ENCODE measurements at regions not wholly inside any gene's neighbourhood (a gene's known extent, or its start where the extent isn't known, plus 50 kb on each side); places are given as distances from the start of the nearest gene placed in this dataset.

DNA sequence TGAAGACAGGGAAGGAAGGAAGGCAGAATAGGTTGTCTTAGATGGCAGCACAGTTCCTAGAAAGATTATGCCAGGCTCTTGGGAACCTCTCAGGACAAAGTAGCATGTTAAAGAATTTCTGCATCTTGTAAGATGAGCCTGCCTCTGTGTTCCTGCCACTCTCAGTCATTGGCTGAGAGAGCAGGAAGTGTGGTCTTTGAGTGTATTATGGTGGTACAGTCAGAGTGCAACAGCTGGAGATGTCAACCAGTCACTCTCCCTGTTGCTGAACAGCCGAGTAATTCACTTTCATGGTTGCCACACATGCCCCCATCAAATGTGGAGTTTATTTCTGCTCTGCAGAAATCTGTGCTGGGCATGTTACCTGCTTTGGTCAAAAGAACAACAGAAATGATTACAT lies 659.6 kb upstream of the RIOK2 start:
- H3K27me3 ChIP-seq (ENCODE audit: insufficient read depth, low read length) = no peaks in the 10 kb centered on the region
- no peak overlapping the region for H3K27ac ChIP-seq (ENCODE audit: low read depth, low read length)
- no peak overlapping the region for H3K4me3 ChIP-seq (ENCODE audit: low read length)
- no peak overlapping the region for H3K9ac ChIP-seq (ENCODE audit: low read depth, low read length)
- H3K9me3 ChIP-seq (ENCODE audit: insufficient read depth, low read depth, low read length) = no peaks in the 10 kb centered on the region
- 85% methylated on average over 1 of the region's 1 CpG for WGBS
- no peaks in the 10 kb centered on the region for H3K4me1 ChIP-seq (ENCODE audit: insufficient read depth, low read length)
- no peaks in the 10 kb centered on the region for H3K36me3 ChIP-seq (ENCODE audit: insufficient read depth, low read length)

DNA sequence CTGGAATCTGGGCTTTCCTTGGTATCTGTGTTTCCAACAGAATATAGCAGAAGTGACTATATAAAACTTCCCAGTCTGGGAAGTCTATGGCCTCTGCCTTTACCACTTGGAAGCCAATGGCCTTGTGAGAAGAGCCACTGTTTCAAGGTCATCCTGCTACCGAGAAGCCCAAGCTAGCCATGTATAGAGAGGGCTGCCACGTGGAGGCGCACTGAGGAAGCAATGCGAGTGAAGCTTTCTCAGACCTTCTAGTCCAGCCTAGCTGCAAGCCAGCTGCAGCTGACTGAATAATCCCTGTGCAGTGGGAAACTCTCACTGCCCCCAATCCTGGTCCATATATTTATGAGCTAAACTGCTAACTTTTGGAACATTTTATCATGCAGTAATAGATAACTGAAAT lies 661.8 kb upstream of the RIOK2 start:
- Histone ChIP-seq H3K9ac (ENCODE audit: low read depth, low read length) (no peak overlapping the region), H3K4me3 (ENCODE audit: low read length) (no peak overlapping the region), H3K36me3 (ENCODE audit: insufficient read depth, low read length) (no peaks in the 10 kb centered on the region), H3K27me3 (ENCODE audit: insufficient read depth, low read length) (no peaks in the 10 kb centered on the region), H3K9me3 (ENCODE audit: insufficient read depth, low read depth, low read length) (no peaks in the 10 kb centered on the region), H3K4me1 (ENCODE audit: insufficient read depth, low read length) (no peaks in the 10 kb centered on the region), H3K27ac (ENCODE audit: low read depth, low read length) (no peak overlapping the region)
- 78% methylated on average over 4 of the region's 4 CpGs for WGBS

DNA sequence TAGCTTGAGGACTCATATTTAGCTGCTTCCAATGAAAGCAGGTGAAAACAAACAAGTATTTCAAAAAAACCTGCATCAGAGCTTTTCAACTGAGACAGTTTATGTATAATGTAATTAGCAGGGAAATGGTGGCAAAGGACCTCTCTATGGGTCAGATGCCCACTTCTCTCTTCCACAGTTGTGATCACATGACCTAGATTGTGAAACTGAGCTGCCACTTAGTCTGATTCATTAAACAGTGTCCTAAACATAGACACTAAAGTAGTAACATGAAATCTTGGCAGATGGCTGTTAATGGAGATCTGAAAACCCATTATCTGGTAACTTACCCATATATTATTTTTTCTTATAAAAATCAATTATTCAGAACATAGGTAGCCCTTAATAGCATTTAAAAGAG lies 663.6 kb upstream of the RIOK2 start:
- H3K9me3 ChIP-seq (ENCODE audit: insufficient read depth, low read depth, low read length) = no peaks in the 10 kb centered on the region
- H3K27ac ChIP-seq (ENCODE audit: low read depth, low read length) = no peak overlapping the region
- H3K27me3 ChIP-seq (ENCODE audit: insufficient read depth, low read length) = no peaks in the 10 kb centered on the region
- no peaks in the 10 kb centered on the region for H3K36me3 ChIP-seq (ENCODE audit: insufficient read depth, low read length)
- H3K4me1 ChIP-seq (ENCODE audit: insufficient read depth, low read length) = no peaks in the 10 kb centered on the region
- no peak overlapping the region for H3K4me3 ChIP-seq (ENCODE audit: low read length)
- H3K9ac ChIP-seq (ENCODE audit: low read depth, low read length) = no peak overlapping the region

DNA sequence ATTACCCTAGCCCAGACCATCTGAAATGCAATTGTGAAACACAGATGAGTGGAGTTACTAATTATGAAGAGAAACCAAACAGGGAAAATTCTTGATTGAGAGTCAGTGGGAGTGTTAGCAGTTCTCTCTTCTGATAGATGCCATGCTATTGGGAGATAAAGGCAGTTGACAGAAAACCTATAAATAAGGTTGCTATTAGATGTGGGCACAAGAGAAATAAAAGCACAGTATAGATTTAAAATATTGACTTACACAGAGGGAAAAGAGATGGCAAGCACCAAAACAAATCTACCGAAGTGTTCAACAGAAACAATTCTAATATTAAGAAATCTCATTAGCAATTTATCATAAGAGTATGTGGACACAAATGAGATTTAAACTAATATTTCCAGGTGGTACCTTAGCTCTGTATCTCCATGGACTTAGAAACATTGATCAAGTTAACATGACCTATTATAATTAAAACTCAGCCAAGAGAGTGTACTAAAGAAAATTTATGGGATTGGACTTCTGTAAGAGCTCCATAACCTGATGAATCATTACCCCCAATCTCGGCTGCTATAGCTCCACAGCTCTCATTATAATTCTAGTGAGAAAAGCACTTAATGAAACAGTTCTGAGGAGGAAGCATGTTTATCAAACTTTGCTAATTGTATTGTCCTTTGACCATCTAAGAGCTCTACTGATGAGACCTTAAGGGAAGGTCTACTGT lies 665.0 kb upstream of the RIOK2 start:
- no peak overlapping the region for H3K4me3 ChIP-seq (ENCODE audit: low read length)
- no peaks in the 10 kb centered on the region for H3K27me3 ChIP-seq (ENCODE audit: insufficient read depth, low read length)
- no peaks in the 10 kb centered on the region for H3K9me3 ChIP-seq (ENCODE audit: insufficient read depth, low read depth, low read length)
- H3K9ac ChIP-seq (ENCODE audit: low read depth, low read length) = no peak overlapping the region
- H3K4me1 ChIP-seq (ENCODE audit: insufficient read depth, low read length) = no peaks in the 10 kb centered on the region
- no CpG with 5 or more reads among the region's 2 CpGs for whole genome bisulfite sequencing
- no peak overlapping the region for H3K27ac ChIP-seq (ENCODE audit: low read depth, low read length)
- no peaks in the 10 kb centered on the region for H3K36me3 ChIP-seq (ENCODE audit: insufficient read depth, low read length)

DNA sequence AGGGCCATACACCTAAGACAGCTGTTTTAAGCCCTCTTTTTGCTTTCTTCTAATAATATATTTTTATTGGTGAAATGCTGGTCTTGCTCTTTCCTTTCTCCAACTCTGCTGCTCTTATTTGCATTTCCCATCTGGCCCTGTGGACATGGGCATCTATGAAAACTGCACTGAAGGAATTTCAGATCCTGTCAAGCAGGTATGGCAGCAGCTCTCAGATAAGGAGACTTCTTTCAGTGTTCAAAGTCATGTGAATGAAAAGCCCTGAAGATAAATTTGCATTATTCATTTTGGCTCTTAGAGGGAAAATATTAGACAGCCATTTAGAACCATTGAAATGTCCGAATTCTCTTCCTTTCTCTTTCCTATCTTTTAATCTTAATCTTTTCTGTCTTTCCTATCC lies 668.0 kb upstream of the RIOK2 start:
- Histone ChIP-seq H3K9ac (ENCODE audit: low read depth, low read length) (no peak overlapping the region), H3K4me1 (ENCODE audit: insufficient read depth, low read length) (no peaks in the 10 kb centered on the region), H3K36me3 (ENCODE audit: insufficient read depth, low read length) (no peaks in the 10 kb centered on the region), H3K4me3 (ENCODE audit: low read length) (no peak overlapping the region), H3K27me3 (ENCODE audit: insufficient read depth, low read length) (no peaks in the 10 kb centered on the region), H3K9me3 (ENCODE audit: insufficient read depth, low read depth, low read length) (no peaks in the 10 kb centered on the region), H3K27ac (ENCODE audit: low read depth, low read length) (no peak overlapping the region)
- WGBS = 93% methylated on average over 1 of the region's 1 CpG

DNA sequence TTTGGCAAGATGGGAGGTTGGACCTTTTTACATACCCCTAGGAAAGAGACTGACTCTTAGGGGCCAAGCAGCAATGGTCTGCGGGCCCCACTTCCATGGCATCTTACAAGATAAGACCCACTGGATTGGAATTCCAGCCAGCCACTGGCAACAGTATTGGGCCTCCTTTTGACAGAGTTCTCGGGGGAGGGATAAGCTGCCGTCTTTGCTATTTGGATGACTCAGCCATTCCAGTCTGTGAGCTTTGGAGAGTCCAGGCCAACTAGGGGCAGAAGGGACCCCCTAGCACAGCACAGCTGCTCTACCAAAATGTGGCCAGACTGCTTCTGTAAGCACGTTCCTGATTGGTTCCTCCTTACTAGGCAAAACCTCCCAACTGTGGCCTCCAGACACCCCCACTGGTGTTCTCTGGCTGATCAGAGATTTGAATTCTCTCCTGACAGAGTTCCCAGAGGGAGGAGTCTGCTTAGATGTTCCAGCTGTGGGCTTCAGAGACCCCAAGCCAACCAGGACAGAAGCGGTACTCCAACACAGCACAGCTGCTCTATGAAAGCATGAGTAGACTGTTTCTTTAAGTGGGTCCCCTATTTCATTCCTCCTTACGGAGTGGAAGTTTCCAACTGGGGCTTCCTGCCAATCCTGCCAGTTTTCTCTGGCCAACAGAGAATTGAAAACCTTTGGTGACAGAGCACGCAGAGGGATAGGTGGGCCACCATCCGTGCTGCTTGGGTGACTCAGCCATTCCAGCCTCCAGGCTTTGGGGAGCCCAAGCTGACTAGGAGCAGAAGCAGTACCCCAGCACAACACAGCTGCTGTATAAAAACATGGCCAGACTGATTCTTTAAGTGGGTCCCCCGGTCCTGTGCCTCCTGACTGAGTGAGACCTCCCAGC lies 672.1 kb upstream of the RIOK2 start:
- Histone ChIP-seq H3K9ac (ENCODE audit: low read depth, low read length) (no peak overlapping the region), H3K9me3 (ENCODE audit: insufficient read depth, low read depth, low read length) (no peaks in the 10 kb centered on the region), H3K4me3 (ENCODE audit: low read length) (no peak overlapping the region), H3K36me3 (ENCODE audit: insufficient read depth, low read length) (no peaks in the 10 kb centered on the region), H3K27me3 (ENCODE audit: insufficient read depth, low read length) (no peaks in the 10 kb centered on the region), H3K27ac (ENCODE audit: low read depth, low read length) (no peak overlapping the region), H3K4me1 (ENCODE audit: insufficient read depth, low read length) (no peaks in the 10 kb centered on the region)
- WGBS = 92% methylated on average over 9 of the region's 9 CpGs

DNA sequence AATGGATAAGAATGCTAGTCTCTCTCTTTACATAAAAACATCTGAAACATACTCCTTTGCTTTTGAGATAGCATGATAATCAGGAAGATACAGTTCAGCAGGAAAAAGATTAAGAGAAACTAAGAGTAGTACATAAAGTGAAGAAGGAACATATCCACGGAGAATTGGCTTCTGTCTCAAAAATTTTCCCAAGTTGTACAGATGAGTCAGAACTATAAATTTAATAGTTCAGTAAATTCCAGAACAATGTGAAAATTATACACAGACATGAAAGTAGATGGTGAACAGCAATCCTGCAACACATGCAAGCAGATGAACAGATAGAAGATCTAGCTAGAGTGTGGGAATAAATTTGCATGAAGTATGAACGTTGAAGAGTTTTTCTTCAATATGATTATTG lies 691.4 kb upstream of the RIOK2 start:
- H3K4me1 ChIP-seq (ENCODE audit: insufficient read depth, low read length) = no peaks in the 10 kb centered on the region
- H3K27ac ChIP-seq (ENCODE audit: low read depth, low read length) = no peak overlapping the region
- H3K27me3 ChIP-seq (ENCODE audit: insufficient read depth, low read length) = no peaks in the 10 kb centered on the region
- H3K4me3 ChIP-seq (ENCODE audit: low read length) = no peak overlapping the region
- 93% methylated on average over 2 of the region's 2 CpGs for WGBS
- H3K36me3 ChIP-seq (ENCODE audit: insufficient read depth, low read length) = no peaks in the 10 kb centered on the region
- no peak overlapping the region for H3K9ac ChIP-seq (ENCODE audit: low read depth, low read length)
- H3K9me3 ChIP-seq (ENCODE audit: insufficient read depth, low read depth, low read length) = no peaks in the 10 kb centered on the region

DNA sequence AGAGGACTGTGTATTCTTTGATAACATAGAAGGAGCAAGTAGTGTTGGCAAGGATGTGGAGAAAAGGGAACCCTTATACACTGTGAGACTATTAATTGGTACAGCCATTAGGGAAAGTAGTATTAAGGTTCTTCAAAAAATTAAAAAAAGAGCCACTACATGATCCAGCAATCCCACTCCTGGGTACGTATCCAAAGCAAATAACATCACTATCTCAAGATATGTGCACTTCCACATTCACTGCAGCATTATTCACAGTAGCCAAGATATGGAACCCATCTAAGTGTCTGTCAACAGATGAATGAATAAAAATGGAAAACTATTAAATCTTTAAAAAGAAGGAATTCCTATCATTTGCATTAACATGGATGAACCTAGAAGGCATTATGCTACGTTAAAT lies 693.2 kb upstream of the RIOK2 start:
- WGBS = 94% methylated on average over 2 of the region's 2 CpGs
- no peaks in the 10 kb centered on the region for H3K4me1 ChIP-seq (ENCODE audit: insufficient read depth, low read length)

DNA sequence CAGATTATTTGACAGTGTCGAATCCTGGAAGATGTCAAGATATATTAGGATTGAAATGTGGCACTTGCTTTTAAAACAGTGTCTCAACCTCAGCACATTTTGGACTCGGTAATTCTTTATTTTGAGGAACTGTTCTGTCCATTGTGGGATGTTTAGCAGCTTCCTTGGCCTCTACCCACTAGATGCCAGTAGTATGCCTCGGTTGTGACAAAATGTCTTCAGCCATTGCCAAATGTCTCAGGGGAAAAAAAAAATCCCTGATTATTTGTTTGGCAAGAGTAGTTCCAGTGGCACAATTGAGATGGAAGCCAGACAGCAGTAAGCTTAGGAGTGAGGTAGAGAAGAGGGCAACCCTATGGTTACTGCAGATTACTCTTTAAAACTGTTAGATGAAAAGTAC lies 694.5 kb upstream of the RIOK2 start:
- Histone ChIP-seq H3K9ac (ENCODE audit: low read depth, low read length) (no peak overlapping the region), H3K36me3 (ENCODE audit: insufficient read depth, low read length) (no peaks in the 10 kb centered on the region), H3K9me3 (ENCODE audit: insufficient read depth, low read depth, low read length) (no peaks in the 10 kb centered on the region), H3K27me3 (ENCODE audit: insufficient read depth, low read length) (no peaks in the 10 kb centered on the region), H3K27ac (ENCODE audit: low read depth, low read length) (no peak overlapping the region), H3K4me1 (ENCODE audit: insufficient read depth, low read length) (no peaks in the 10 kb centered on the region), H3K4me3 (ENCODE audit: low read length) (no peak overlapping the region)
- 92% methylated on average over 3 of the region's 3 CpGs for WGBS

More for the DNA sequence above, 693.2 kb upstream of the RIOK2 start:
- Histone ChIP-seq H3K9ac (ENCODE audit: low read depth, low read length) (no peak overlapping the region), H3K27ac (ENCODE audit: low read depth, low read length) (no peak overlapping the region), H3K27me3 (ENCODE audit: insufficient read depth, low read length) (no peaks in the 10 kb centered on the region), H3K9me3 (ENCODE audit: insufficient read depth, low read depth, low read length) (no peaks in the 10 kb centered on the region), H3K4me3 (ENCODE audit: low read length) (no peak overlapping the region), H3K36me3 (ENCODE audit: insufficient read depth, low read length) (no peaks in the 10 kb centered on the region)

DNA sequence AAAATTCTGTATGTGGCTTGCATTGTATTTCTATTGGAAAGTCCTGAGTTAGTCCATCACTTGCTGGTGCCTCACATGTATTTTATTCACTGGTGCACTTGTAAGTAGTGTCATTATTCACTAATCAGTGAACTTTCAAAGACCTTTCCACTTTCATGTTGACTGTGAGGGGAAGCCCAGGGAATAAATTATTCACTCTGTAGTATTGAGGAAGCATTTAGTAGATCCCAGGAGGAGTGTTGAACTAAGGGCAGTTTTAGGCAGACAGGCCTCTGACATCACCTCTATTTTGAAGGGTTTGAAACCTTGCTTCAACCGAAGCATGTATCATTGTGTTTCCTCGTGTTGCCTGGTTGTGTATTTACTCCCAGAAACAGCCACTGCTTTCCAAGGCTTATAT lies 705.4 kb upstream of the RIOK2 start:
- no peak overlapping the region for H3K27ac ChIP-seq (ENCODE audit: low read depth, low read length)
- no peak overlapping the region for H3K4me3 ChIP-seq (ENCODE audit: low read length)
- H3K27me3 ChIP-seq (ENCODE audit: insufficient read depth, low read length) = no peaks in the 10 kb centered on the region
- WGBS = 100% methylated on average over 2 of the region's 2 CpGs
- no peak overlapping the region for H3K9ac ChIP-seq (ENCODE audit: low read depth, low read length)
- H3K4me1 ChIP-seq (ENCODE audit: insufficient read depth, low read length) = no peaks in the 10 kb centered on the region
- no peaks in the 10 kb centered on the region for H3K9me3 ChIP-seq (ENCODE audit: insufficient read depth, low read depth, low read length)
- no peaks in the 10 kb centered on the region for H3K36me3 ChIP-seq (ENCODE audit: insufficient read depth, low read length)

DNA sequence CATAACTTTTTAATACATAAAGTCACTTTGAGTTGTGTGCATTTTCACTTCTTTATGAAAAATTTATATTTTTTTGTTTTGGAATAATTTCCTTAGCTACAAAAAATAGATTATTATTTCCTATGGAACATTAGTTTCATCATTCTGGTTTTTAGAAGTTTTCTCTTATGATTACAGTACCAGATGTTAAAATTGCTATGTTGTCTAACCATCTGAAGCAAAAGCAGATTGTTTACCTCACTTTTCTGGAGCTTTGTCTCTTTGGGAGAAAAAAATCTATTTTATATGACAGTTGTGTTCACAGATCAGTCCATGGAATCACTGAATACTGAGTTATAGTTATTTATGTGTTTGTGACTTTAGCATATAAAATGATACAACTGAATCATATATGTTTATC lies 708.9 kb upstream of the RIOK2 start:
- Histone ChIP-seq H3K36me3 (ENCODE audit: insufficient read depth, low read length) (no peaks in the 10 kb centered on the region), H3K27me3 (ENCODE audit: insufficient read depth, low read length) (no peaks in the 10 kb centered on the region)

More for the DNA sequence above, 708.9 kb upstream of the RIOK2 start:
- no peak overlapping the region for H3K4me3 ChIP-seq (ENCODE audit: low read length)
- H3K27ac ChIP-seq (ENCODE audit: low read depth, low read length) = no peak overlapping the region
- H3K9ac ChIP-seq (ENCODE audit: low read depth, low read length) = no peak overlapping the region
- H3K4me1 ChIP-seq (ENCODE audit: insufficient read depth, low read length) = no peaks in the 10 kb centered on the region
- H3K9me3 ChIP-seq (ENCODE audit: insufficient read depth, low read depth, low read length) = no peaks in the 10 kb centered on the region
